GM21723 (cell line): ENCODE measurements at regions not wholly inside any gene's neighbourhood (a gene's known extent, or its start where the extent isn't known, plus 50 kb on each side); places are given as distances from the start of the nearest gene placed in this dataset.

Source experiments
- ATAC-seq: cut with Tn5 transposase; IDR thresholded peaks from one replicate; pipeline ENCODE4 v1.9.1; 2021; ENCODE audit warnings: mild to moderate bottlenecking, moderate library complexity; ENCODE audit not compliant: unreplicated experiment

DNA sequence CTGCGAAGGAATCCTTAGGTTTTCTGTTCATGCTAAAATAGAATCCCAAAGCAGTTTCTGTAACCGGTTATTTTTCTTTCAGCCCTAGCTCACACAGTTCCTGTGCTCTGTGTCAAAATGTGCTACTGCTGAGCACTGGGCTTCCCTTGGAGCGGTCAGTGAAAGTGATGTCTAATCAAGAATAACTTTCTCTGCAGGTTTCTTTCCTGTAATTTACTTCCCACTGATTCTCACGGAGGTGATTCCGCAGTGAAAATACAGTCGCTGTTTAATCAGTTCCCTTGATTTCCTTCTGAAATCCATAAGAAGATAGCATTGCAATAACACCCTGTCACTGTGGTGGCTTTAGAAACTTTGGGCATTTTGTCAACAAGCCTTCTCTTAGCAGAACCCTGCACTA lies 112.0 kb upstream of the ISL1 start:
- no peak for ATAC-seq

DNA sequence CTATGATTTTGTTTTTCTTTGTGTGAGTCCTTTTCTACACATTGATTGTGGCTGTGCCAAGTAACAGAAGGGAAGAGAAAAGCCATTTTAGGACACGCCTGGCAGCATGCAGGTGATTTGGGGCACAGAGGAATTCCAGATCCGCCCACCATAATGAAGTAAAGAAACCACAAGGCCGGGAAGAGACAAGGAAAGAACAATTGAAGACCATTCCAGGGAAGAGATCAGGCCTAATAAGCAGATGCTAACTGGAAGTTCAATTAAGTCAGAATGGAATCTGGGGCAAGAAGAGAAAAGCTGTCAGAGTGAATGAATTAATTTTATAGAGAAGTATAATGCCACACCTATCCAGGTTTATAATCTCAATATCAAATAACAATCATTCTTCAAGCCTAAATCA lies 110.2 kb upstream of the ISL1 start:
- no peak for ATAC-seq

DNA sequence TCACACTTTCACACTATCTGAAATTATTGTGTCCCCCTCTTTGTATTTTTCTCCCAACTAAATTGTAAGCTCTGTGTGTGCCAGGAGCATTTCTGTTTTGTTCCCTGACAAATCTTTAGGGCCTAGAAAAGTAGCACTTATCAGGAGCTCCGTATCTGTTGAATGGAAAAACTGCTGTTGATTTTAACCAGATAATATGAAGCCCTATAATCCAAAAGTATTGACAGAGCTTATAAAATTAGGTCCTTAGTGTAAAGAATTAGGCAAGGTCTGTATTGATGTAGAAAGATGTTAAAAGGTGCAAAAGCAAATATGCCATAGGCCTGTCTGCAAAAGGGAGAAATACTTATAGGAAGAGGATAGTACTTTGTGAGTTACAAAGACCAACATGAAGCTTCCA lies 109.4 kb upstream of the ISL1 start:
- no peak for ATAC-seq

DNA sequence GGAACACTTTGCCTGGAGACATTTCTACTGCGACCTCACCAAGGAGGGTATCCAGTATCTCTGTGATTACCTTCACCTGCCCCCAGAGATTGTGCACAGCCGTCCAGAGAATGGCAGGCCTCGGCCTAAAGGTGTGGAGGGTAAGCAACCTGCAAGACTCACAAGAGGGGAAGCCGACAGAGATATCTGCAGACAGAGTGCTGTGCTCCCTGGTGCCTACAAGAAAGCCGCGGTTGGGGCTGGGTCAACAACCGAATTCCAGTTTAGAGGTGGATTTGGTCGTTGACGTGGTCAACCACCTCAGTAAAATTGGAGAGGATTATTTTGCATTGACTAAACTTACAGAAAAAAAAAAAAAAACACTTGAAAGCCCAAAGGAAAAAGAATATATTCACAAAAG lies 107.8 kb upstream of the ISL1 start:
- no peak for ATAC-seq

DNA sequence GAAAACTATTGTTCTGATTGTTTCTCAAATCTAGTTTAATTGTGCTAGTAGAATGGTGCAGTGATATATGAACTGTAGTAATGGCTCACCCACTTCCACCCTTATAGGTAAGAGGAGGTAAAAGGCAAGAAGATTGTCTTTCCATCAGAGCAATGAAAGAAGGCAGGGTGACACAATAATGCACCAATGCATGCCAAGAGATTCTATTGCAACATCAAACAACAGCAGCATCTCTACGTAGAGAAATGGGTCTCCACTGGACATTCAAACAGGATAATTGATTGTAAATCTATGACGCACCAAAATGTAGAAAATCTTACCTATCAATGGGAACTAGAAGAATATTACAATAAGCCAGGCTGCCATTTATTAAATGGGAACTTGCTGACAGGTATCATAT lies 107.0 kb upstream of the ISL1 start:
- no peak for ATAC-seq

DNA sequence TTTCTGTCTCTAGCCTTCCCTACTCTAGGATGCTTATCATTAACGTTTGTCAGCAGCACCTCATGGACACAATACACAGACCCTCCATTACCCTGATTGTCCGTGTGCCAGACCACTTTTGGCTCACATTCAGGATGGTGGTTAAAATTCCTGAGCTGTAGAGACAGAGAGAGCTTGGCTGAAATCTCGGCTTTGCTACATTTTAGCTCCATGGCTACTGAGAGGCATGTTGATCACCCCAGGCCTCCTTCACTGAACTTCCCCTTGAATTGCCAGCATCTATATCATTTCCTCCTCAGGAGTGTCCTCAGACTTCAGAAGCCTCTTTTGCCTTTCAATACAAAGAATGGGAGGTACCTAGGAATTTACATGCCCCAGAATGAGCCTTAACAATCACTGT lies 104.7 kb upstream of the ISL1 start:
- ATAC-seq, result no peak

DNA sequence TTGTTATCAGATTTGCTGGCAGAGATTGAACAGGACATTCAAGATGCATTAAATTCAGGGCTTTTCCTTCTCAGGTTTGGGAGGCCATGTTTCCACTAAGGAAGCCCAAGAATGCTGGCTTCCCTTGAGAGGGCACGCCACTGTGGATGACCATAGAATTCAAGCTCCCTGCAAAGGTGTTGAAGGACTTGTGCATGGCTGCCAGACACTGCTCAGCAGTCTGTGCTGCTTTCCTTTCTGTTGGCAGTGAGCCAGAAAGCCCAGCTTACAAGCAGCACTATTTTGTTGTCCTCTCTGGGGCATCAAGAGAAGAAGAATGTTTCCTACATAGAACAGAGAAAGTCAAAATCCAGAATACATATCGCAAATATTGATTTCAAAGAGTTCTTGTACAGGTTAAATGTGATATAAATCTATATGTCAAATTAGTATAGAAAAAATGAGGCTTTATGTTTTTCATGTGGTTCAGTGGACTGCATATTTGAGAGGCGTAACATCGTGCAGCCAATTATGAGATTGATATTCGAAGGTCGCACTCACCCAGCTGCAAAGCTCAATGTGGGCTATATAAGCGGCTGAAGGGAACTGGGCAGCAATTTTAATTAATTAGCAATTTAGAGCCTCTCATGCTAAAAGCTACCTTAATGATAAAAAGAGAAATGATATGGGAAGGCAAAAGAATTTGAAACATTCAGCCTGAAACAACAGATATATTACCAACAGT lies 103.1 kb upstream of the ISL1 start:
- ATAC-seq, result no peak

DNA sequence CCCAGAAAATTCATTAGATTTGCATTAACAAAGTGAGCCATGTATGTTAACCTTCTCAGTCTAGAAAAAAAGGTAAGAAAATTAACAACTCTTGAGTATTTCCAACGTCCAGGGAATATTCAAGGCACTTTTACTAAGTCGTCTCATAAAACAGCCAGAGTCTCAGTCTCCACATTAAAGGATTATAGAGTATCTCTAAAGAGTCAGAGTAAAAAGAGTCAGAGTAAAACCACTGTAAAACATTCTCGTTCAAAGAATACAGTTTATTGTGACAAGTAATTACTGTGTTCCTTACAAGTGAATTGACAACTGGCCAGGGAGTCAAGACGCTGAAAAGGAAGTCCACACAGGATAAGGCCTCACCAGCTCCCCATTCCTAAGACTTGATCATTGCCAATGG lies 97.2 kb upstream of the ISL1 start:
- ATAC-seq, result no peak

DNA sequence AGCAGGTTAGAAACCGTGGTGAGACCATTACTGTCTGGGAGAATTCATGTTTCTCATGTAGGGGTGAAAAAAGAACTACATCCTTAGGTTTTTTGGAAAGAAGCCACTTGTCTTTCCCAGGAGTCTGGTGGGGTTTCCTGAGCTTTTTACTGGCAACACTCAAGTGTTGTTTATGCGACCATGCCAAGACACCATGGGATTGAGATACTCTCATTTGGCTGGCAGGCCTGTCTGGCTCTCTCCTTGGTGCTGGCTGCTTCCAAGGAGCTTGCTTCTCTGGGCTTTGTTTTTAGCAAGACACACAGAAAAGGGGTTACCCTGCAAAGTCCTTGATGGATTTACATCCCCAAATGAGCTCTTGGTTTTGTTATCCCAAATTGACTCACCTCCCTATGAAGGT lies 80.9 kb upstream of the ISL1 start:
- no peak for ATAC-seq

DNA sequence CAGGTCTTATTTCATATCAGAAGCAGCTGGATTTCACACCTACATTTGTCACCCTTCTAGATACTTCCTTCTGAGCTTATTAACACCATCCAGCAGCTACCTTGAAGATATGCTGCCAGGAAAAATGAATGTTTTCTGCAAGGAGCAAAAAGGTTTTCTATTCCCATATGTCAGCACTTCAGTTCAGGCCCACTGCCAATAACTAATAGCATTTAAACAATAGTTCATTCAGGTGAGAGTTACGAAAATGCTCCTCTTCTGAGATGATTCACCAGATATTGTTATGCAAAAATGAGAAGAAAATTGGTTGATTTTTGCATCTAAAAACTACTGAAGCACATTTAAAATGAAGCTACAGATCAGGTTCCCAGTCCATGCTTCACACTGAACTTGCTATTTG lies 56.4 kb upstream of the ISL1 start:
- ATAC-seq, result no peak
